WTC11 (cell line): ENCODE measurements at regions not wholly inside any gene's neighbourhood (a gene's known extent, or its start where the extent isn't known, plus 50 kb on each side); places are given as distances from the start of the nearest gene placed in this dataset.

ENCODE experiments used
- CBFB ChIP-seq: sonication (generic); formaldehyde crosslinking; IDR thresholded peaks from 2 replicates; pipeline ENCODE4 v1.8.1; 2022; ENCODE audit warnings: mild to moderate bottlenecking, low read depth, missing genetic modification reagents
- CREB1 ChIP-seq: sonication (generic); formaldehyde crosslinking; IDR thresholded peaks from 2 replicates; pipeline ENCODE4 v1.8.0; 2023; ENCODE audit warnings: mild to moderate bottlenecking, missing genetic modification reagents
- CREM ChIP-seq: sonication (generic); formaldehyde crosslinking; IDR thresholded peaks from 2 replicates; pipeline ENCODE4 v1.8.1; 2022; ENCODE audit warnings: mild to moderate bottlenecking, missing genetic modification reagents, moderate library complexity
- CTCF ChIP-seq: fragments of 200-600 bp; IDR thresholded peaks from 2 replicates; pipeline ENCODE4 v1.8.0; 2022; ENCODE audit warnings: antibody characterized with exemption
- E2F4 ChIP-seq: sonication (generic); formaldehyde crosslinking; IDR thresholded peaks from 2 replicates; pipeline ENCODE4 v1.8.1; 2022; ENCODE audit warnings: low read depth, mild to moderate bottlenecking, moderate library complexity, missing genetic modification reagents, borderline replicate concordance
- FOXJ3 ChIP-seq: sonication (generic); formaldehyde crosslinking; IDR thresholded peaks from 2 replicates; pipeline ENCODE4 v1.9.0; 2021; ENCODE audit warnings: missing genetic modification reagents, mild to moderate bottlenecking, borderline replicate concordance
- FOXP4 ChIP-seq: sonication (generic); formaldehyde crosslinking; IDR thresholded peaks from 2 replicates; pipeline ENCODE4 v1.8.0; 2022; ENCODE audit warnings: mild to moderate bottlenecking, missing genetic modification reagents
- GABPB1 ChIP-seq: sonication (generic); formaldehyde crosslinking; IDR thresholded peaks from 2 replicates; pipeline ENCODE4 v1.8.1; 2023; ENCODE audit warnings: mild to moderate bottlenecking, missing genetic modification reagents
- HMGA2 ChIP-seq: fragments of 250-450 bp; sonication (Bioruptor Pico); IDR thresholded peaks from 2 replicates; pipeline ENCODE4 v1.4.0; 2021; ENCODE audit warnings: mild to moderate bottlenecking, moderate library complexity
- JUN ChIP-seq: sonication (generic); formaldehyde crosslinking; IDR thresholded peaks from 2 replicates; pipeline ENCODE4 v1.8.0; 2023; ENCODE audit warnings: mild to moderate bottlenecking, missing genetic modification reagents
- NR1H2 ChIP-seq: sonication (generic); formaldehyde crosslinking; IDR thresholded peaks from 2 replicates; pipeline ENCODE4 v1.9.0; 2021; ENCODE audit warnings: mild to moderate bottlenecking, moderate library complexity, missing genetic modification reagents
- USF1 ChIP-seq: sonication (generic); formaldehyde crosslinking; IDR thresholded peaks from 2 replicates; pipeline ENCODE4 v1.8.0; 2022; ENCODE audit warnings: mild to moderate bottlenecking, missing genetic modification reagents
- TF ChIP-seq, protein P1 (sequence below): sonication (generic); formaldehyde crosslinking; IDR thresholded peaks from 2 replicates; pipeline ENCODE4 v1.8.1; 2023; ENCODE audit warnings: mild to moderate bottlenecking, moderate library complexity, missing genetic modification reagents
- TF ChIP-seq, protein P2 (sequence below): sonication (generic); formaldehyde crosslinking; IDR thresholded peaks from 2 replicates; pipeline ENCODE4 v1.8.0; 2022; ENCODE audit warnings: mild to moderate bottlenecking, missing genetic modification reagents

DNA sequence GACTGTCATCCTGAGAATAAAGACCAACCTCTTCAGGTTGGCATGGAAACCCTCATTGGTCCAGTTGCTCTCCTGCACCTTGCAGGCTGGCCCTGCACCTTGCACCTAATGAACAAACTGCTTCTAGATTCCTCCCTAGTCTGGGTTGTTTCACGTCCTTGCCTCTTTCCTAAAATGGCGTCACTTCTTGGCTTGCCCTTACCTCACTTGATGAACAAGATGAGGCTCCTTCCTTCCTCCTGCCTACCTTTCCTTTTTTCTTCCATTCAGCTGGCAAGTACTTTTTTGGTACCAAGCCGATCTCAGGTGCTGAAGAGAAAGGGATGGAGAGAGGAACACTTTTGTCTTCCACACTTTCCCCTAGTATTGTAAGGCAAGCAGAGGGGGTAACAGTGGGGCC lies 74.5 kb downstream of the MYCN start:
- TF ChIP-seq NR1H2 (CRISPR knock-in tag) (no peak), CTCF (no peak), CREM (CRISPR knock-in tag) (no peak), GABPB1 (CRISPR knock-in tag) (no peak), HMGA2 (CRISPR knock-in tag) (no peak), JUN (no peak), CBFB (CRISPR knock-in tag) (no peak), E2F4 (no peak), FOXP4 (CRISPR knock-in tag) (no peak), FOXJ3 (no peak), USF1 (CRISPR knock-in tag) (no peak), CREB1 (CRISPR knock-in tag) (no peak)
- TF ChIP-seq, protein P1, sequence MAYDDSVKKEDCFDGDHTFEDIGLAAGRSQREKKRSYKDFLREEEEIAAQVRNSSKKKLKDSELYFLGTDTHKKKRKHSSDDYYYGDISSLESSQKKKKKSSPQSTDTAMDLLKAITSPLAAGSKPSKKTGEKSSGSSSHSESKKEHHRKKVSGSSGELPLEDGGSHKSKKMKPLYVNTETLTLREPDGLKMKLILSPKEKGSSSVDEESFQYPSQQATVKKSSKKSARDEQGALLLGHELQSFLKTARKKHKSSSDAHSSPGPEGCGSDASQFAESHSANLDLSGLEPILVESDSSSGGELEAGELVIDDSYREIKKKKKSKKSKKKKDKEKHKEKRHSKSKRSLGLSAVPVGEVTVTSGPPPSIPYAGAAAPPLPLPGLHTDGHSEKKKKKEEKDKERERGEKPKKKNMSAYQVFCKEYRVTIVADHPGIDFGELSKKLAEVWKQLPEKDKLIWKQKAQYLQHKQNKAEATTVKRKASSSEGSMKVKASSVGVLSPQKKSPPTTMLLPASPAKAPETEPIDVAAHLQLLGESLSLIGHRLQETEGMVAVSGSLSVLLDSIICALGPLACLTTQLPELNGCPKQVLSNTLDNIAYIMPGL (CRISPR knock-in tag): no peak
- TF ChIP-seq, protein P2, sequence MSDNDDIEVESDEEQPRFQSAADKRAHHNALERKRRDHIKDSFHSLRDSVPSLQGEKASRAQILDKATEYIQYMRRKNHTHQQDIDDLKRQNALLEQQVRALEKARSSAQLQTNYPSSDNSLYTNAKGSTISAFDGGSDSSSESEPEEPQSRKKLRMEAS (CRISPR knock-in tag): no peak
